ENCODE measurements at regions not wholly inside any gene's neighbourhood (a gene's known extent, or its start where the extent isn't known, plus 50 kb on each side); places are given as distances from the start of the nearest gene placed in this dataset.

- no peak overlapping the region for H3K4me3 ChIP-seq (ENCODE audit: low read length)
- no peaks in the 10 kb centered on the region for H4K20me1 ChIP-seq (ENCODE audit: insufficient read depth, low read depth, low read length)
- H3K27ac ChIP-seq (ENCODE audit: low read length), result no peak overlapping the region
- H3K36me3 ChIP-seq (ENCODE audit: insufficient read depth, low read length), result no peaks in the 10 kb centered on the region
- H3K27me3 ChIP-seq (ENCODE audit: low read length), result no peaks in the 10 kb centered on the region
- no peaks in the 10 kb centered on the region for H3K9me3 ChIP-seq (ENCODE audit: low read length)
- H3K4me1 ChIP-seq (ENCODE audit: low read length), result no peaks in the 10 kb centered on the region
- no peak overlapping the region for H3K4me2 ChIP-seq (ENCODE audit: low read depth, low read length, poor library complexity, severe bottlenecking)
- no peak for DNase-seq
- no peaks in the 10 kb centered on the region for H3K79me2 ChIP-seq (ENCODE audit: low read length)
- H3K9ac ChIP-seq (ENCODE audit: low read length), result no peak overlapping the region
- H2AFZ ChIP-seq (ENCODE audit: low read length), result no peak overlapping the region
- no peaks in the 10 kb centered on the region for H3K9me2 ChIP-seq (replicated peaks; ENCODE audit: insufficient read depth, low read length)
Measured at GRCh38 chr12:67578976-67579661, 69.4 kb upstream of the DYRK2 start.

GRCh38 chr12:67579662-67580003, 68.9 kb upstream of the DYRK2 start:
- no peak overlapping the region for H3K9ac ChIP-seq (ENCODE audit: low read length)
- no peak overlapping the region for H2AFZ ChIP-seq (ENCODE audit: low read length)
- H3K27me3 ChIP-seq (ENCODE audit: low read length), result no peaks in the 10 kb centered on the region
- no peaks in the 10 kb centered on the region for H3K9me3 ChIP-seq (ENCODE audit: low read length)
- H3K9me2 ChIP-seq (replicated peaks; ENCODE audit: insufficient read depth, low read length), result no peaks in the 10 kb centered on the region
- H3K36me3 ChIP-seq (ENCODE audit: insufficient read depth, low read length), result no peaks in the 10 kb centered on the region
- H3K4me2 ChIP-seq (ENCODE audit: low read depth, low read length, poor library complexity, severe bottlenecking), result no peak overlapping the region
- no peak overlapping the region for H3K4me3 ChIP-seq (ENCODE audit: low read length)
- H3K79me2 ChIP-seq (ENCODE audit: low read length), result no peaks in the 10 kb centered on the region
- no peak for DNase-seq
- H3K27ac ChIP-seq (ENCODE audit: low read length), result no peak overlapping the region
- no peaks in the 10 kb centered on the region for H3K4me1 ChIP-seq (ENCODE audit: low read length)
- H4K20me1 ChIP-seq (ENCODE audit: insufficient read depth, low read depth, low read length), result no peaks in the 10 kb centered on the region

GRCh38 chr12:67582238-67582834, 66.2 kb upstream of the DYRK2 start:
- Histone ChIP-seq H3K79me2 (ENCODE audit: low read length) (no peaks in the 10 kb centered on the region), H3K36me3 (ENCODE audit: insufficient read depth, low read length) (no peaks in the 10 kb centered on the region), H3K4me3 (ENCODE audit: low read length) (no peak overlapping the region), H3K9me2 (replicated peaks; ENCODE audit: insufficient read depth, low read length) (no peaks in the 10 kb centered on the region), H3K27ac (ENCODE audit: low read length) (no peak overlapping the region), H3K9me3 (ENCODE audit: low read length) (no peaks in the 10 kb centered on the region), H4K20me1 (ENCODE audit: insufficient read depth, low read depth, low read length) (no peaks in the 10 kb centered on the region), H3K4me1 (ENCODE audit: low read length) (no peaks in the 10 kb centered on the region), H3K9ac (ENCODE audit: low read length) (no peak overlapping the region), H3K27me3 (ENCODE audit: low read length) (no peaks in the 10 kb centered on the region), H3K4me2 (ENCODE audit: low read depth, low read length, poor library complexity, severe bottlenecking) (no peak overlapping the region), H2AFZ (ENCODE audit: low read length) (no peak overlapping the region)
- no peak for DNase-seq

GRCh38 chr12:67582844-67583243, 65.7 kb upstream of the DYRK2 start:
- no peaks in the 10 kb centered on the region for H3K9me3 ChIP-seq (ENCODE audit: low read length)
- H3K9ac ChIP-seq (ENCODE audit: low read length), result no peak overlapping the region
- no peaks in the 10 kb centered on the region for H3K4me1 ChIP-seq (ENCODE audit: low read length)
- no peaks in the 10 kb centered on the region for H3K79me2 ChIP-seq (ENCODE audit: low read length)
- H3K4me3 ChIP-seq (ENCODE audit: low read length), result no peak overlapping the region
- DNase-seq, result no peak
- H2AFZ ChIP-seq (ENCODE audit: low read length), result no peak overlapping the region
- no peak overlapping the region for H3K4me2 ChIP-seq (ENCODE audit: low read depth, low read length, poor library complexity, severe bottlenecking)
- H3K27ac ChIP-seq (ENCODE audit: low read length), result no peak overlapping the region
- H3K36me3 ChIP-seq (ENCODE audit: insufficient read depth, low read length), result no peaks in the 10 kb centered on the region
- no peaks in the 10 kb centered on the region for H4K20me1 ChIP-seq (ENCODE audit: insufficient read depth, low read depth, low read length)
- no peaks in the 10 kb centered on the region for H3K27me3 ChIP-seq (ENCODE audit: low read length)
- no peaks in the 10 kb centered on the region for H3K9me2 ChIP-seq (replicated peaks; ENCODE audit: insufficient read depth, low read length)

DNA sequence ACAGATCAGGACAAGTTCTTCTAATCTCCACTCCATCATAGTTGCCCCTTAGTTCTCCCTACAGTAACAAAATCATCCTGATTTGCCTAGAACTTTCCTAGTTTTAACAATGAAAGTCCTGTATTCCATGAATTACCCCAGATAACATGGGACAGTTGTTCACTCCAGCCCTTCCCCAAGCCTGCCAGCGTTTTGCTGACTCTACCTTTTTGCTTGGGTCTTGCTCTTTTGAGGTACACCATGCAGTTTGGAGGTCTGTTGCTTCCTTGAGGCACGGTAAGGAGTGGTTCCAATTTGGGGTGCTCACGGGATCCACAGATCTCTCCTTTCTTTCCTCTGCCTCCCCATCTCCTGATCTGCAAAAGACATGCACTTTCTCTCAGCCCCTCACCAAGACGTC, 61.6 kb upstream of the DYRK2 start:
- no peaks in the 10 kb centered on the region for H3K36me3 ChIP-seq (ENCODE audit: insufficient read depth, low read length)
- no peaks in the 10 kb centered on the region for H3K79me2 ChIP-seq (ENCODE audit: low read length)
- H3K27me3 ChIP-seq (ENCODE audit: low read length), result no peaks in the 10 kb centered on the region
- H3K9me2 ChIP-seq (replicated peaks; ENCODE audit: insufficient read depth, low read length), result no peaks in the 10 kb centered on the region
- H2AFZ ChIP-seq (ENCODE audit: low read length), result no peak overlapping the region
- H3K27ac ChIP-seq (ENCODE audit: low read length), result no peak overlapping the region
- H3K4me1 ChIP-seq (ENCODE audit: low read length), result no peaks in the 10 kb centered on the region
- no peak for DNase-seq
- no peak overlapping the region for H3K4me3 ChIP-seq (ENCODE audit: low read length)
- H3K9ac ChIP-seq (ENCODE audit: low read length), result no peak overlapping the region
- no peaks in the 10 kb centered on the region for H3K9me3 ChIP-seq (ENCODE audit: low read length)
- no peaks in the 10 kb centered on the region for H4K20me1 ChIP-seq (ENCODE audit: insufficient read depth, low read depth, low read length)
- H3K4me2 ChIP-seq (ENCODE audit: low read depth, low read length, poor library complexity, severe bottlenecking), result no peak overlapping the region

GRCh38 chr12:67589078-67589477, 59.5 kb upstream of the DYRK2 start:
- Histone ChIP-seq H3K9me3 (ENCODE audit: low read length) (no peaks in the 10 kb centered on the region), H3K79me2 (ENCODE audit: low read length) (no peaks in the 10 kb centered on the region), H4K20me1 (ENCODE audit: insufficient read depth, low read depth, low read length) (no peaks in the 10 kb centered on the region), H3K4me1 (ENCODE audit: low read length) (no peaks in the 10 kb centered on the region), H3K9ac (ENCODE audit: low read length) (no peak overlapping the region), H2AFZ (ENCODE audit: low read length) (no peak overlapping the region), H3K27me3 (ENCODE audit: low read length) (no peaks in the 10 kb centered on the region), H3K9me2 (replicated peaks; ENCODE audit: insufficient read depth, low read length) (no peaks in the 10 kb centered on the region), H3K4me2 (ENCODE audit: low read depth, low read length, poor library complexity, severe bottlenecking) (no peak overlapping the region), H3K4me3 (ENCODE audit: low read length) (no peak overlapping the region), H3K36me3 (ENCODE audit: insufficient read depth, low read length) (no peaks in the 10 kb centered on the region), H3K27ac (ENCODE audit: low read length) (no peak overlapping the region)
- no peak for DNase-seq

DNA sequence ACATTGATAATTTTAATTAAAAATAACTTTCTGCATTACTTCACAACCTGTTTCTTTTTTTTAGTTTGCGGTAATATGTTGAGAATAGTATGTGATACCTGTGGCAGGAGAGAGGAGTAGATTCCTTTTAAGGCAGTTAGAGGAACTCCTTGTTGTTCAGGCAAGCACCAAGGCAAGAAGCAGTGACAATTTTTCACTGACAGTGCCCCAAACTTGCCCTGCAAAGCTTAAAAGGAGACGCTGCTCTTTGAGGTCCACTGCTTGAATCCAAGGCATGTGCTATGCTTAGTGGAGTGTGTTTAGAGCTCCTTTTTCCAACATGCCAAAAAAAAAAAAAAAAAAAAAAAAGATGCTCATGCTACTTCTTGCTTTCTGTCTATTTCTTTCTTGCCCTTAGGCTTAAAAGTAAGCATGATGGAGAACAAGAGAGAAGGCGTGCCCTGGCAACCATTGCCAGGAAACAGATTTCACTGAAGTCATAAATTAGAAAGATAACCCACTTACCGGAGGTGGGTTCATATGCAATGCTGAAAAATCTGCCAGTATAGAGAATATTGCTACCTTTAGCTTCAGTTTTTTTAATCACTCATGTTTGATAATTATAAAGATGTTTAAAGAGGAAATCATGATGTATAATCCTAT, 58.3 kb upstream of the DYRK2 start:
- Histone ChIP-seq H3K4me3 (ENCODE audit: low read length) (no peak overlapping the region), H3K9me2 (replicated peaks; ENCODE audit: insufficient read depth, low read length) (no peaks in the 10 kb centered on the region), H3K4me2 (ENCODE audit: low read depth, low read length, poor library complexity, severe bottlenecking) (no peak overlapping the region), H4K20me1 (ENCODE audit: insufficient read depth, low read depth, low read length) (no peaks in the 10 kb centered on the region), H3K36me3 (ENCODE audit: insufficient read depth, low read length) (no peaks in the 10 kb centered on the region), H3K4me1 (ENCODE audit: low read length) (no peaks in the 10 kb centered on the region), H3K27ac (ENCODE audit: low read length) (no peak overlapping the region), H3K9me3 (ENCODE audit: low read length) (no peaks in the 10 kb centered on the region), H2AFZ (ENCODE audit: low read length) (no peak overlapping the region), H3K79me2 (ENCODE audit: low read length) (no peaks in the 10 kb centered on the region), H3K27me3 (ENCODE audit: low read length) (no peaks in the 10 kb centered on the region), H3K9ac (ENCODE audit: low read length) (no peak overlapping the region)
- no peak for DNase-seq

GRCh38 chr12:67592228-67593011, 56.1 kb upstream of the DYRK2 start:
- Histone ChIP-seq H3K4me3 (ENCODE audit: low read length) (no peak overlapping the region), H3K4me1 (ENCODE audit: low read length) (no peaks in the 10 kb centered on the region), H3K27me3 (ENCODE audit: low read length) (no peaks in the 10 kb centered on the region), H3K9me2 (replicated peaks; ENCODE audit: insufficient read depth, low read length) (no peaks in the 10 kb centered on the region), H2AFZ (ENCODE audit: low read length) (no peak overlapping the region), H3K4me2 (ENCODE audit: low read depth, low read length, poor library complexity, severe bottlenecking) (no peak overlapping the region), H3K27ac (ENCODE audit: low read length) (no peak overlapping the region), H3K36me3 (ENCODE audit: insufficient read depth, low read length) (no peaks in the 10 kb centered on the region), H3K9me3 (ENCODE audit: low read length) (no peaks in the 10 kb centered on the region), H4K20me1 (ENCODE audit: insufficient read depth, low read depth, low read length) (no peaks in the 10 kb centered on the region), H3K9ac (ENCODE audit: low read length) (no peak overlapping the region), H3K79me2 (ENCODE audit: low read length) (no peaks in the 10 kb centered on the region)
- DNase-seq, result no peak
